8988T (cell line): ENCODE measurements at regions not wholly inside any gene's neighbourhood (a gene's known extent, or its start where the extent isn't known, plus 50 kb on each side); places are given as distances from the start of the nearest gene placed in this dataset.

Experiments
- DNase-seq: peaks from one replicate; pipeline ENCODE4 v3.0.0; 2011

DNA sequence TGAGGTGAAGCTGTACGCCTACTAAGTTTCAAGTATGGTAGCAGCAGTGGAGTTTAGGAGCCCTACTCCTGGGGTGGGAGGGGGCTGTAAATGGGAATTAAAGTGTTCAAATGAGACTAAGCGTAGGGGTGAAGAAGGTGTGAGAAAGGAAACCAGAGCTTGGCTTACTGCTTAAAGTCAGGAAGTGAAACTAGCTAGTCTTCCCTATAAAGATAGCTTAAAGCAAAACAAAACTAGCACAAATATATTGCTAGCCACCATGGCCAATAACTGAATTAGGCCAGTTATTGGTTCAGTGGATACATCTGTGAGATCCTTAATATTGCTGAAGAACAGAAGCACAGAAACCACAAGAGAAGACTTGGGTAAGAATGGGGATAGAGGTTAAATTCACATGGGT, 492.2 kb upstream of the PKN2 start:
- no peak for DNase-seq

DNA sequence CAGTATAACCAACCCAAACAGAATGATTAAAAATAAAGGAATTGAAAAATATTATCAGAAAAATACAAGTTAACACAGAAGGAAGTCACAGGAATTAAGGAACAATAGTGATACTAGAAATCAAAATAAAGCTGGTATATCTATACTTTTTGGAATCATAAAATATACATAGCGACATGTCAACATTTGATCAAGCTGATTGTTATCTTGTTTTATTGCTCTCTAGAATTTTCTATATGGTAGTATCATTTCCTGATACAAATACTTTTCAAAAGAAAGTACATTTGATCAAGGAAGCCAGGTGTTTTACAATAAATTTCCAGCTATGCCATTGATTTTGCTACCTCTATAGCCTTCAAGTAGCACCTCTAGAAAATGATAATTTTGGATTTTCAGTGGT, 489.5 kb upstream of the PKN2 start:
- DNase-seq: no peak

DNA sequence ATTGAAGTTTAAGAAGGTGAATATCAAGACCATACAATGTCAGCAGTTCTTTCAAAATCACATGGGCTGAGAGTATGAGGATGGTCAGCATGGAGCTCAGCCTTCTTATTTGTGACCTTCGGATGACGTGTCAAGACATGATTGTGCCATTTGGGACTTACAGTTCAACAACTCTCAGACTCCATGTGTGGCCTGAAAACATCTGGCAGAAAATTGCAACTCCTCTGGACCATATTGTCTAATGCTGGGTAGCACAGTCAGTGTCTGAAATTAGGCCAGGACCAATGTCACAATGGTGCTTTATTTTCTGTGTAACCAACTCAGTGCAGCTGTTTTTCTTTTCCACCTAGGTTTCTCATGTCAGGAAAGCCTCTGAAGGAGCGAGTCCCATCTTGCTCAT, 483.5 kb upstream of the PKN2 start:
- no peak for DNase-seq

DNA sequence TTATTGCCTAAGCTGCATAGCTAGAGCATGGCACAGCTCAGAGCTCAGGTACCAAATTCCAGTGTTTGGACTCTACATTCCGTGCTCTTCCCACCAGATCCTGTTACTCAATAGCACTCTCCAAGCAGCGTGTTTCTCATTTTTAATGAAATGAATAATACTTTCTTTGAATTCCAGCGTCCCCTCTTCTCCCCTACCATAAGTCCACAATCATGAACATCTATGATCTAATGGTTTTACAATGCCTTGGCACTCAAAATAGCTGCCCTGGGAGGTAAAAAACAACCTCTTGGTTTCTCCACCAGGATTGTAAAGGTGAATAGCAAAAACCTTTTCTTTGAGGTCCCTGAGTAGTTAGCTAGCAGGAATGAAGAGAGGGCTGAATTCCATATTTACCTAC, 480.0 kb upstream of the PKN2 start:
- no peak for DNase-seq

DNA sequence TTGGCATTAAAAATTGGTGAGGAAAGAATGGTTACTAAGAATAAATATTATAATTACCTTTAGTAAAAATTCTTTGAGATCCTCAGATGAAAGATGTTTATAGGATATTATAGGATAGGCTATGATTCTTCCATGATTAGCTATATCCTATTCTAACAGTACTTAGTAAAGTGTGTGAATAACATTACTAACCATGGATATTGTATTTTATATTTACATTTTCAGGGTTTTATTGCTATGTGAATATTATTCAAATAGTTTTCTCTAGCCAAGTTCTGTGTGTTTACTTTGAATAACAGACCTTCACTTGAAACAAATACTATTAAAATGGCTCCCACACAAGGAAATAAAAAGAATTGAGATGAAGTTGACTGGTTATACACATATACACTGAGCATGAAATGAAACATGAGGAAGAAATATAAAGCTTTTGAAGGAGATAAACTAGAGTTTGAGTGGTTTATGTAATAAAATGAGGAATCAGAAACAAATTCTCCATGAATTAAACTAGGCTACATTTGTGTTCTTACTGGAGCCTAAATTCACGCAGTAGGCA, 479.4 kb upstream of the PKN2 start:
- DNase-seq: no peak

DNA sequence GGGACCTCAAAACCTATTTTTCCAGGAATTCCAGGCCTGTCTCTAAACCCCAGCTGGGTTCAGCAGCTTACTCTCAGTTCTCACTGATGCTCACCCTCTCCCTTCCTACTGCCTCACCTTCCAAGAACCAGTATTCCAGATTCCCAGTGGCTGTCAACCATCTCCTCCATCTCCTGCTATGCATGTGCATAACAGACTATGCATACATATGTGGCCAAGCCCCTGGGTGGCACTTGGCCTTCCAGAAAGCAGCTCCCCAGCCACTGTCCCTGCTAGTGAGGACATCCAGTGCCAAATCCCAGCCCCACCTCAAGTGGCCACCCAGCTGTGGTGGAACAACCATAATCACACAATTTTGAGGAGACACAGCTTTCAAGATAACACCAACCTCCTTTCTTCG, 475.7 kb upstream of the PKN2 start:
- DNase-seq: no peak

DNA sequence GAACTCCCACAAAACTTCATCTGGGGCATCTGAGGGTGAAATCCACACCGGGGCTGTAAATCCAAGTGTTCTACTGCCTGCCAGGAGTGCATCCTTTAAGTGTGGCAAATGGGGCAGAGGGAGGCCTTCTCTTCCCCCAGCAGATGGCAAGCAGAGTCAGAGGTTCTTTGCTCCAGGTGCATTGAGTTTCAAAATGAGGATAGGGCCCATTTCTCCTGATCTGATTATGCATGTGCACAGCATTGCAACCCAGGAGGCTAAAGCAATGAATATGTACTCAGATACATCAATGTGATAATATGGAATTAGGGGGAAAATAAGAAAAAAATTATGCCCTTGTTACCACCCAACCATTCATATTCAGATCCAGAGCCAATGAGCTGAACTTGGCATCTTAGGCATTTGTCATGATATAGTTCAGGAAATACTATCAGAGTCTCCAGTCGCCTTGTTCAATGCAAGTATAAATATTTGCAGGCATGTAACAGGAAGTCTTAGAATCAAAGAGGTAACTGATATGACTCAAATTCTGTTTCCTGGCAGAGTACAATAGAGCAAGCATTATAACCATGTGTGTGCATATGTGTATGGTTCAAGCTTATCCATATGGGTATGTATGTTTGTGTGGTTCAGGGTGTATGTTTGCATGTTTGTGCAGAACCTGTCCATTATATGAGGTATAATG, 473.8 kb upstream of the PKN2 start:
- DNase-seq: no peak

DNA sequence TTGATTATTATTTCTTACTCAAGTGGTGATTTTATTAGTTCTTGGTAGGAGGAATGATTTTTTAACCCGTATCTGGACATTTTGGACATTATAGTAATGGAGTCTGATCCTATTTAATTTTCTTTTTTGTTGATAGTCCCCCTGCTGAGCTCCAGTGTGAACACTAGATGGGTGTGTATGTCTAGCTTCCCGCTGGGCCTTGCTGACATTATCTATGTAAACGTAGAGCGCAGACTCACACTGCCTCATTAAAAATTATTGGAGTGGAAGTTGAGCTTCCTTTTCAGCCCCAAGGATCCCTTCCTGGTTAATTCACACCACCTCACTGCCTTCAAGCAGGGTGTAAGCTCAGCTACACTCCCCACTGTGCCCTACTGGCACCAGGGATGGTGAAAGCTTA, 467.6 kb upstream of the PKN2 start:
- no peak for DNase-seq

DNA sequence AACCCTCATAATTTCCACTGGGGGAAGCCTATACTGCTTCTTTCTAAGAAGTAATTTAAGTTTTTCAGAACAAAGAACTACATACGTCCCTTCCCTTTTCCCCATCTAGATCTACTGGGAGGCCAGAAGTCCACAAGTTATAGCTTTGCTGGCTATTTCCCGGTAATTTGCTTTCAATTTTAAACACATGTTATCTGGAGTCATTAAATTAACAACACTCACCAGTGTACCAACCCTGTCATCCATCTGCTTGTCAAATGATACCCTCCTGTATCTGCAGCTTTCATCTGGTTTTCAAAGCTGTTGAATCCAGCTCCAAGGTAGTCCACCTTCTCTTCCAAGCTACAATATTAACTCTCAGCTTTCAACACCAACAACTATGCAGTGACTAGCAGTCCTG, 466.7 kb upstream of the PKN2 start:
- no peak for DNase-seq

DNA sequence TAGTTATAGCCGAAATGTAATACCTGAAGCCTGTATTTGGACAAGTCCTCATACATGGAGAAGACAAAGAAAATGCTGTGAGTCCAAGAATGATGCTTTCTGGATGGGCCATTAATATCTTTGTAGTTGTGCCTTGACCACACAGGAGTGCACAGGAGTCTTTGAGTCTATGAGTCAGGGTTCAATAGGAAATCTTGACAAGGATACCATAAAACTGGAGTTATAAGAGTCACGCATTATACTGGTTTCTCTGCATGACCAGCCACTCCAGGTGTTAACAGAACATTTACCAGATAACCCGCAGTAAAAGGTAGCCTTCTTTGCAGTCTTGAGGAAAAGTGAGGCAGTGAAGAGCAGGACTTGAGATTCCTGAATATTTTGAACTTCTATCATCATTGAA, 464.6 kb upstream of the PKN2 start:
- DNase-seq: no peak

DNA sequence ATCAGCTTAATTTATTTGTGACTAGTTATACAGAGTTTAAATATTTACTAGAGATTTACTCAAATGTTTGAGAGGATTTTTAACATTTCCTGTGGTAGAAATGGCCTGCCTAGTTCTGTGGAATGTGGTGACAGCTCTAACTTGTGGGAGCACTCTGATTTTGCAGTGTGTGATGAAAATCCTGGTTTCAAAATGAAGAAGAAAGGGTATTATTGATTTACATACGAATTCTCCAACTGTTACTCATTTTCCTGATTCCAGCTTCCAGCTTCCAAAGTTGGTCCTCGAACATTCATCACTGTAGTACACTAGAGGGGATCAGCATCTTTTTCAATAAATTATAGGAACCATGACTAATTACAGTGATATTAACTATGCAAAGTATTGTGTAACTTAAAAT, 462.7 kb upstream of the PKN2 start:
- DNase-seq: no peak

DNA sequence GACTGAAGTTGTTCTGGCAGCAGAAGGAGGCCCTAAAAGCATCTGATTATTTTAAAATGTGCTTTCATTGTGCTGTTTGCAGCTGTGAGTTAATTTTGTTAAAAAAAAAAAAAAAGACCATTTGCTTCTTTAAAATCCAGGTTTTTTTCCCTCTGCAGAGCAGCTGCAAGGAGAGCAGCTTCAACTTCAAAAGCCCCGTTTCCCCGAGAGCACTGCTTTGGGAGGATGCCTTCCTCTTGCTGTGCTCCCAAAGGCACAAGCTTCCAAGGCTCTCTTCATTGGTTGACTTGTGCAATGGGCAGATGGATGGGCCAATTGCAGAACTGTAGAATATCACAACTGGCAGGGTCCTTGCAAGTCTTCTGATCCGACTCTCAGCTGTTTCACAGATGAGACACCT, 459.2 kb upstream of the PKN2 start:
- no peak for DNase-seq

DNA sequence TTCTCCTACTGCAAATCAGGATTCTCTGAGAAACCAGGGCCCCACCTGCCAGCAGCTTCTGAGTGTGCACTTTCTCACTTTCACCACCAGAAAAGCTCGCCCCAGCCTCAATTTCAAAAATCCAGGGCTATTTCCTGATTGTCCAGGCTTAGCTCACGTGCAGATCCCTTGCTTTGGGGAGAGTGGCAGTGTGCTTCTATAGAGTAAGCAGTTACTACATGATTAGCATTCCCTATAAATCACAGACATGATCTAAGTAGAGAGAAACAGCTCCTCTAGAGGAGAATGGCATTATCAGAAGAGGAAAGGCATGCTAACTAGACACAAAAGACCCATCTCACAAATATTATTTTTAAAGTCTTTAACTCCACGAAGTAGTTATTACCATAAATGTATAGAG, 456.0 kb upstream of the PKN2 start:
- no peak for DNase-seq

DNA sequence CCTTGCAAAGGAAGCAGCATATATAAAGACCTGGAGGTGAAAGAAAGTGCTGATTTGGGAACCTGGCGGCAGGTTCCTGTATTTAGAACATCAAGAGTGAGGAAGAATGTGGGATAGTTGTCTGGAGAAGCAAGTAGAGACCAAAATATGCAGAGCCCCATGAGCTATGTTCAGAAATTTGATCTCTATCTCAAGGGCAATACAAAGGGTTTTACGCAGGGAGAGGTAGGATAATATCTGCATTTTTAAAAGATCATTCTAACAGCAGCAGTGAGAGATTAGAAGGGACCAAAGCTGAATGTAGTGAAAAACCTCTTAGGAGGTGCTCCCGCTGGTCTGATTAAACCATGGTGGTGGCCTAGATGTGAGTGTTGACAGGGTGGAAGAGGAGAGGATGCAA, 453.9 kb upstream of the PKN2 start:
- no peak for DNase-seq

DNA sequence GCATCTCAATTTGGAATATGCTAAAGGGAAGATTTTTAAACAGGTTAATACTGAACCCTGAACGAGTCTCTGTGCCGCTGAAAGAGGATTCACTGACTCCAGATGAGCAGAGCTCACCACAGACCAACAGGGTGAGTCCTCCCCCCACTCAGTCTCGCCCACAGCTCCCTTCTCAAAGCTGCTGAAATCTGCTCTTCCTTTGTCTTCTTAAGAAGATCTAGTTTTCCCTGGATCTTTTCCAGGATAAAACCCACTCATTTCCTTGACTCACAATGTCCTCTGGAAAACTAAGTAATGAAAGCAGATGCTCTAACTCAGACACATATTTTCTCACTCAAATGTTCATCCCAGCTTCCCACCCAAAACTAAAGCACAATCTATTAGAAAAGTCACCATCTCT, 447.0 kb upstream of the PKN2 start:
- DNase-seq: no peak

DNA sequence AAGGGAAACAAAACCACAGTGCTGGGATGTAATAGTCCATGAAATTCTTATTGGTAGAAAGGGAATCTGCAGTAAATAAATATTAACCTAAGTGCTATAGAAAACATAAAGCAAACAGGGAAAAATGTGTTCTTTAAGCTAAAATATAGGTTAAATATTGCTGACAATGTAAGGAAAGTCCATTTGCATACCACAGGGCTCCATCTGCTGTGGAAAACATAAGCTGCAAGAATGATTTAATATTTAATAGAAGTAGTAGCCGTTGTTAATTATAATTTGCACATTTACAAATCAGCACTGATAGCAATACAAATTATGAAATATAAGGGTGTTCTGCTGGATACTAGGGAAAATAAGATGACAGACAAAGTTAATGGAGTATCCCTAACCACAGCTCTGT, 444.9 kb upstream of the PKN2 start:
- DNase-seq: no peak

DNA sequence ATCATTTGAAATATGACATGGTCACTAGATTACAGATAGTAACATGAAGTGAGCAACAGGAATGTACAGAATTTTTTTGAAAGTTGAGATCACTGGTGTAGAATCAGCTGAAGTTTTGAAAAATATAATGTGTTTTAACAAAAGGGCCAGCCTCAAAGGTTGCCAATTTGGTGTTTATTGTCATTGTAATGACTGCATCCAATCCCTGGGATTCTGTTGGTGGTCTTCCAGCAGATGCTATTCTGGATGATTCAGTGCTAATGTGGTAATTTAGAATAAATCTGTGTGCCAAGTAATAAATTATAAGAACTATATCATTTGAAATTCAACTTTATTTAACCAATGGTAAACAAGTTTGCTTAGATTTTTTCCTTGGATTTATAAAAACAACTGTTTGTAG, 436.4 kb upstream of the PKN2 start:
- no peak for DNase-seq

DNA sequence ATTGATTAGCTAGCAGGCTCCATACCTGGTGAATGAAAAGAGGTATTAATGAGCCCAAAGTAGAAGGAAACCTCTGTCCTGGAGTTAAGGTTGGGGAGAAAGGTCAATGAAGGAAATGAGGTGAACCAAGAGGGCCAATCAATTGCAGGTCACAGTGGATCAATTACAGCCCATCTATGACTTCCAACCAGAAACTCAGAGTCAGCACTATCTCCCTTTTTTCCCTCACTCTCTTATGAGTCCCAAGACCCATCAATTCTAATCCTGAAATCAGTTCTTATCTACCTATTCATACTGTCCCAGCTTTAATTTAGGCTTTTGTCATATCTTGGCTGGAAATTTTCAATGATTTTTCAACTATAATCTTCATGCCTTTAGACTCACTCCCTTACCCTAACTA, 433.2 kb upstream of the PKN2 start:
- no peak for DNase-seq

DNA sequence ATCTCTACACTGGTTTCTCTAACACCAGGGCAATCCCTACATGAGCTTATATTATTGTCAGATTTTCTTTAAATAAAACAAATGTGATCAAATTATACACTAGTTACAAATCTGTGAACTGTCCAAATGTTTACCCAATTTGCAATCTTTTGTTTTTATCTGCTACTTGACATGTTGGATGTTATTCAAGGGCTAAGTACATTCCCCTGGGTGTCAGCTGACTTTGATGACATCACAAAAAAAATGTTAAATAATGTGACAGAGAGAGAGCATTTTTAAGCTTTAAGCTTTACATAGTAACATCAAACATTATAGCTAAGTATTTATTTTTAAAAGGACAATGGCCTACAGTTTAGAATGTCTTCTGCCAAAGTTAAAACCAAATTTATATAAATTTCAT, 431.3 kb upstream of the PKN2 start:
- DNase-seq: no peak

DNA sequence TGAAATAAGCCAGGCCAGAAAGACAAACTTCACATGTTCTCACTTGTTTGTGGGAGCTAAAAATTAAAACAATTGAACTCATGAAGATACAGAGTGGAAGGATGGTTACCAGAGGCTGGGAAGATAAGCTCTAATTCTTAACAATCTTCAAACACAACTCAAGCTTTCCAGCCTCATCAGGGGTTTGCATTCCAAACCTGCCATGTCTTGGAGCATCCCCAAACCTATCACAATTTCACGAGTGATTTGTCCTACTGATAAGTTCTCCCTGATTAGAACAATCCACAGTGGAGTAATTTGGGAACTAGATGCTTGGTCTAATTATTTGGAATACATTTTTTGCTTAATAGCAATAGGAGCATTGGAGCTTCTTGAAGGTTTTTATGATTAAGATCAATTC, 418.5 kb upstream of the PKN2 start:
- DNase-seq: no peak

DNA sequence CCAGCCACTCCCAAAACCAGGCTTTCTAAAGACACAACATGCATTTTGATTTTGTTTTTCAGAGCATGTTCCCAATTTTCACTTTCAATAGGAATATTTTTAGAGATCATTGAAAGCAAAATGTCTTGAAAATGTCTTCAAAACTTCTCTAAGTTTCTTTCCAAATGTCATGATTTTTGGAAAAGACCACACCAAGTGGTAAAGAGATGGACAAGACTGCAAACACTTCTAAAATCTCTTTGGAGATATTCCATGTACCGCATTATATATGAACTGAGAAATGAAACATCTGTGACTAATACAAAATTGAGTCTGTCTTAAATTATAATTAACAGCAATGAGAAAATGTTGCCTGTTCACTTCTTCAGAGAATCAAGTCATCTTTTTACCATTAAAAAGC, 418.0 kb upstream of the PKN2 start:
- DNase-seq: no peak

DNA sequence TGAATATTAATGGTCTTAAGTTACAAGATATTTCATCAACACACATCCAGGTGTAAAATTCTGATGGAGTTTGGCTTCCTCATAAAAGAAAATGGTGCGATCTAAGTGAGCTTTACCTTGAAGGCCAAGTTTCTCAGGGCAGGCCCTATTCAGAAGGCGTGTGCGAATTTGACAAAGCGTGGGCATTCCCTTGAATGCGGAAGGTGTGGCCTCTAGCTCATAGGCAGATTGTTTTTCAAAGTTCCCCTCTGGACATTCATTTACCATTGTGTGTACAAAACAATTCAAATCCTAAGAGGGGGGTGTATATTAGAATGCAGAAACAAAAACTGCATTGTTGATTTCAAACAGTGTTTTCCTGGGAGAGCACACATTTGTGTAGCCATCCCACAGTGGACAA, 411.9 kb upstream of the PKN2 start:
- no peak for DNase-seq

DNA sequence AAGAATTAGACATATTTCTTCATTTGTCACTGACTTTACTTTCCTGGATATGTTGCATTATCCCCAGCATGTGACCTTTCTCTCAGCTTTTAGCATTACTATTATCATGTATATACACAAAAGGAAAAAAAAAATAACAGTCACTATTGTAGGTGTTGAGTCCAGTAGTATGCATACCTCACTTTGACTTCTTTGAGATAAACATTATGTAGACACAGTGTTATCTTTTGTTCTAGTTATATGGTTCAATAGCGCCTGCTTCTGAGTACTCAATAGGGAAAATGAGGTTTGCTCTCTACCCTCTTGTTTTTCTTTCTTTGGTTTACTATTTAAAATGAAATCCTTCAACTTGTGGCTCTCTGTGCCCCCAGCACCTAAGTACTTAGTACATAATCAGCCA, 409.6 kb upstream of the PKN2 start:
- no peak for DNase-seq

DNA sequence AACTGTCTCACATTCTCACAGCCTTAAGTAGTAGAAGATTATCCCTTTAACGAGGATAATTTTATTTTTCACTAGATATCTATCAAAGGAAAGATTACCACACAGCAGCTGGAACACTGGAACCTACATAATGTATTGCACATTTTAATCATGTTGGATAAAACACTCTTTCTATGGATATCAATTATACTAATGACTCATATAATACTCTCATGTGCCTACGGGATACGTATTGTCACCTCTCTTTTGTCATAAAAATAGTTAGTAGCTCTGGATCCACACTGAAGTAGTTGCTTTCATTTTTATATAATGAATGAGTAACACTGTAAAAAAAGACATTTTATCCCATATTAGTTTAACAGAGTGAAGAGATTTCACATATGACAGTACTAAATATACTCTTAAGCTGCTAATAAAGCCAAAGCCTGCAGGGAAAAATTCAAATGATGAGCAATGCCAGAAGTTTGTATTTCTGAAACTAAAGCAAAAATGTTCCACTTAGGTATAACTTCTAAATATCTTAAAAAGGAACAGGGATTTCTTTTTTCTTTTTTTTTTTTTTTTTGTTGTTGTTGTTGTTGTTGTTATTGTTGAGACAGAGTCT, 408.7 kb upstream of the PKN2 start:
- no peak for DNase-seq

DNA sequence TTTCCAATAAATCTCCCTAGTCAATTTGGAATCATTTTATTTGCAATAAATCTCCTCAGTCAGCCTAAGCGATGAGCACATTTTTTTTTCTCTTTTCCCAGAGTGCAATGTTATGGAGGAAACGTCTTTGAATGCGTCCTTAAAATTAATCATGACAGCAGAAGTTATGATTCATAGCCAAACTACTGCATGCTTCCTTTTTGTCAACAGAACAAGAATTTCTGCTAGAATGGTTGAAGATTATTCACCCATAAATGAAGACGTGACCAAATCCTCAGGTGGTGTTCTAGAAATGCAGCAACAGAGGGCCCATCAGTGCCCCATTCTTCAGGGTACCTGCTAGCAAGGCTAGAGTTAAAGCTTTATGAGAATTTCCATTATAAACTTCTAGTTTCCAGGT, 407.9 kb upstream of the PKN2 start:
- DNase-seq: no peak
